B cell (primary cell): ENCODE measurements at regions not wholly inside any gene's neighbourhood (a gene's known extent, or its start where the extent isn't known, plus 50 kb on each side); places are given as distances from the start of the nearest gene placed in this dataset.

Source experiments
- EZH2 ChIP-seq: IDR thresholded peaks from 2 replicates; pipeline ENCODE4 v1.6.1; 2012; ENCODE audit warnings: borderline replicate concordance, low read depth, mild to moderate bottlenecking, moderate library complexity, low read length; ENCODE audit not compliant: insufficient read depth, poor library complexity, severe bottlenecking
- TF ChIP-seq, protein P1 (sequence below): fragments of 200-600 bp; IDR thresholded peaks from one replicate; pipeline ENCODE4 v1.8.0; 2022; ENCODE audit warnings: antibody characterized with exemption, mild to moderate bottlenecking

DNA sequence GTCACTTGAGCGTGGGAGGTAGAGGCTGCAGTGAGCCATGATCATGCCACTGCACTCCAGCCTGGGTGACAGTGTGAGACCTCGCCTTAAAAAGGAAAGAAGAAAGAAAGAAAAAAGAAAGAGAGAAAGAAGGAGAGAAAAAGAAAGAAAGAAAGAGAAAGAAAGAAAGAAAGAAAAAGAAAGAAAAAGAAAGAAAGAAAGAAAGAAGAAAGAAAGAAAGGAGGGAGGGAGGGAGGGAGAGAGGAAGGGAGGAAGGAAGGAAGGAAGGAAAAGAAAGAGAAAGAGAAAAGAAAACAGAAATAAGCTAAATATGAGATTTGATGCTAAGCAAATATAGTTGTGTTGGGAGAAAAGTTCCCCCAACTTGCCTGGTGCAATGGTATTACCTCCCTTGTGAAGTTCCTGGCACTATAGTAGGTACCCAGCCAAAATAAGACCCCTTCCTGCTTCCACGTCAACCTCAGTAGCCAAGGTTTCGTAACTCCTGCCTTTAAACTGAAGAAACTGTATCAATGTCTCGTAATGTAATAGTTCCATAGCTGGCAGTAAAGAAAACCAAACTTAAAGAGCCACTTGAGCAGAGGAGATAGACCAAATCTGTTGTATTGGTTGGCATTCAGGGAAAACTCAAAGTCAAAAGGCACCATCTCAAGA, 88.1 kb upstream of the HNRNPU start:
- TF ChIP-seq, protein P1, sequence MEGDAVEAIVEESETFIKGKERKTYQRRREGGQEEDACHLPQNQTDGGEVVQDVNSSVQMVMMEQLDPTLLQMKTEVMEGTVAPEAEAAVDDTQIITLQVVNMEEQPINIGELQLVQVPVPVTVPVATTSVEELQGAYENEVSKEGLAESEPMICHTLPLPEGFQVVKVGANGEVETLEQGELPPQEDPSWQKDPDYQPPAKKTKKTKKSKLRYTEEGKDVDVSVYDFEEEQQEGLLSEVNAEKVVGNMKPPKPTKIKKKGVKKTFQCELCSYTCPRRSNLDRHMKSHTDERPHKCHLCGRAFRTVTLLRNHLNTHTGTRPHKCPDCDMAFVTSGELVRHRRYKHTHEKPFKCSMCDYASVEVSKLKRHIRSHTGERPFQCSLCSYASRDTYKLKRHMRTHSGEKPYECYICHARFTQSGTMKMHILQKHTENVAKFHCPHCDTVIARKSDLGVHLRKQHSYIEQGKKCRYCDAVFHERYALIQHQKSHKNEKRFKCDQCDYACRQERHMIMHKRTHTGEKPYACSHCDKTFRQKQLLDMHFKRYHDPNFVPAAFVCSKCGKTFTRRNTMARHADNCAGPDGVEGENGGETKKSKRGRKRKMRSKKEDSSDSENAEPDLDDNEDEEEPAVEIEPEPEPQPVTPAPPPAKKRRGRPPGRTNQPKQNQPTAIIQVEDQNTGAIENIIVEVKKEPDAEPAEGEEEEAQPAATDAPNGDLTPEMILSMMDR = no peak
- TF ChIP-seq EZH2 = no peak
